K562 (cell line): ENCODE measurements at regions not wholly inside any gene's neighbourhood (a gene's known extent, or its start where the extent isn't known, plus 50 kb on each side); places are given as distances from the start of the nearest gene placed in this dataset.

Experiments
- ATAC-seq: fragments of 200-7000 bp; cut with Tn5 transposase; 3 replicates; pipeline ENCODE4 v1.9.1; 2020; ENCODE audit warnings: moderate library complexity
- BruUV-seq: library from RNA; stranded (reverse); fragments of 400-500 nt; replicated peaks from 2 replicates; lab custom pipeline; 2021; lab: Mats Ljungman, UMichigan
- CTCF ChIA-PET: fragments of 300-600 bp; formaldehyde crosslinking; extraction: SDS; loops from one replicate; lab custom pipeline; 2021; ENCODE audit warnings: low intra/inter-chr PET ratio; lab: Yijun Ruan, JAX
- POLR2A ChIA-PET: fragments of 300-600, 350-650 bp; sonication (Branson Sonifier 250); formaldehyde crosslinking; extraction: SDS; loops from one replicate; lab custom pipeline; 2021; ENCODE audit warnings: antibody characterized with exemption, inconsistent platforms; lab: Yijun Ruan, JAX
- DNase-seq, 4 experiments: peaks; one replicate each; pipeline versions ENCODE4 v3.0.0 to v3.0.0-alpha.2; 2011 to 2018; ENCODE audit warnings: low spot score in 3 of 4, mixed read lengths in 3 of 4; ENCODE audit errors: extremely low read depth in 1 of 4
- FAIRE-seq: peaks from 2 replicates; lab custom pipeline; 2011; peaks lifted over from hg19 to GRCh38; lab: Jason Lieb, UNC
- H2AFZ ChIP-seq: 2 replicates; pipeline ENCODE4 v1.6.0; 2011; ENCODE audit warnings: low read depth, low read length, control low read depth, inconsistent platforms
- H3K27ac ChIP-seq: fragments of 200-600 bp; 3 replicates; pipeline ENCODE4 v1.8.0; 2011; ENCODE audit warnings: low read depth, mild to moderate bottlenecking, control low read depth, inconsistent platforms, low read length, moderate library complexity, mixed read lengths; ENCODE audit errors: extremely low read depth
- H3K27me3 ChIP-seq, 2 experiments: fragments of 300-600 bp in 1 of 2; 2 replicates in 1 of 2; 3 replicates in 1 of 2; pipeline versions ENCODE4 v1.6.0 to v1.8.0; 2011; ENCODE audit warnings: inconsistent platforms in 2 of 2, low read length in 2 of 2, mild to moderate bottlenecking in 1 of 2, mixed read lengths in 1 of 2, moderate library complexity in 1 of 2; ENCODE audit not compliant: control insufficient read depth in 2 of 2, insufficient read depth in 2 of 2
- H3K36me3 ChIP-seq: fragments of 300-600 bp; 3 replicates; pipeline ENCODE4 v1.8.0; 2011; ENCODE audit warnings: mild to moderate bottlenecking, low read length, inconsistent platforms; ENCODE audit not compliant: control insufficient read depth, insufficient read depth
- H3K4me1 ChIP-seq, 2 experiments: fragments of 200-600 bp in 1 of 2; replicated peaks in 1 of 2; 2 replicates in 1 of 2; 3 replicates in 1 of 2; pipeline versions ENCODE4 v1.5.1 to v1.8.0; 2011; ENCODE audit warnings: inconsistent platforms in 2 of 2, low read length in 2 of 2, mild to moderate bottlenecking in 1 of 2, mixed read lengths in 1 of 2, moderate library complexity in 1 of 2; ENCODE audit not compliant: control insufficient read depth in 2 of 2, insufficient read depth in 2 of 2
- H3K4me2 ChIP-seq: 2 replicates; pipeline ENCODE4 v1.6.1; 2011; ENCODE audit warnings: low read length, control low read depth, inconsistent platforms, mixed read lengths; ENCODE audit not compliant: insufficient read depth
- H3K4me3 ChIP-seq: fragments of 200-600 bp; sonication (generic), shearing (Covaris generic); 2 replicates; pipeline ENCODE4 v1.5.1; 2016; ENCODE audit warnings: control low read depth, inconsistent platforms
- H3K79me2 ChIP-seq: fragments of 200-600 bp; 3 replicates; pipeline ENCODE4 v1.8.0; 2011; ENCODE audit warnings: low read length, inconsistent platforms; ENCODE audit not compliant: control insufficient read depth, insufficient read depth
- H3K9ac ChIP-seq, 2 experiments: 2 replicates each; pipeline versions ENCODE4 v1.6.0 to v1.6.1; 2011; ENCODE audit warnings: low read depth in 2 of 2, low read length in 2 of 2, control low read depth in 1 of 2, inconsistent platforms in 1 of 2, mild to moderate bottlenecking in 1 of 2, mixed read lengths in 1 of 2; ENCODE audit not compliant: insufficient read depth in 1 of 2
- H3K9me1 ChIP-seq: one replicate; pipeline ENCODE4 v1.6.0; 2011; ENCODE audit warnings: inconsistent platforms, mild to moderate bottlenecking, low read length, moderate library complexity; ENCODE audit not compliant: control insufficient read depth, insufficient read depth
- H3K9me3 ChIP-seq: replicated peaks from 2 replicates; pipeline ENCODE4 v1.5.1; 2011; ENCODE audit warnings: low read depth, low read length, inconsistent platforms; ENCODE audit not compliant: control insufficient read depth, insufficient read depth
- H4K20me1 ChIP-seq: replicated peaks from 2 replicates; pipeline ENCODE4 v1.6.1; 2011; ENCODE audit warnings: low read length, inconsistent platforms, mixed read lengths; ENCODE audit not compliant: control insufficient read depth, insufficient read depth
- CHAMP1 ChIP-seq: fragments of 450-650 bp; IDR thresholded peaks from 2 replicates; pipeline ENCODE4 v1.6.1; 2016; ENCODE audit warnings: mild to moderate bottlenecking
- ESRRA ChIP-seq: fragments of 450-650 bp; IDR thresholded peaks from 2 replicates; pipeline ENCODE4 v1.6.1; 2014; ENCODE audit warnings: low read depth, mild to moderate bottlenecking, moderate library complexity, borderline replicate concordance
- HDGF ChIP-seq: fragments of 450-650 bp; IDR thresholded peaks from 2 replicates; pipeline ENCODE4 v1.6.1; 2016
- KAT2B ChIP-seq: IDR thresholded peaks from one replicate; pipeline ENCODE4 v1.6.1; 2012; ENCODE audit warnings: low read depth, mild to moderate bottlenecking, control low read depth, inconsistent platforms, low read length, moderate library complexity
- NCOA6 ChIP-seq: fragments of 450-650 bp; IDR thresholded peaks from 2 replicates; pipeline ENCODE4 v1.6.1; 2017; ENCODE audit warnings: mild to moderate bottlenecking
- RREB1 ChIP-seq: fragments of 250-450 bp; sonication (Bioruptor Pico); IDR thresholded peaks from 2 replicates; pipeline ENCODE4 v1.4.0; 2020
- ZNF407 ChIP-seq: fragments of 450-650 bp; IDR thresholded peaks from 2 replicates; pipeline ENCODE4 v1.6.1; 2016; ENCODE audit warnings: low read depth
- WGBS: fragments of 100-300 bp; shearing (Covaris generic); methylation state at CpG from one replicate; pipeline ENCODE4 v1.1.6; 2016; ENCODE audit warnings: low coverage, mixed read lengths; ENCODE audit not compliant: insufficient coverage; ENCODE audit errors: missing lambda C conversion rate; 5-methylcytosine and 5-hydroxymethylcytosine counted together
- in situ Hi-C: fragments of 300-500 bp; cut with MboI; formaldehyde crosslinking; loops from 4 replicates; pipeline ENCODE4 v1.15.0; 2018; ENCODE audit warnings: inconsistent platforms, mixed read lengths
- intact Hi-C: fragments of 100-400 bp; cut with micrococcal nuclease; formaldehyde crosslinking; loops from 2 replicates; pipeline ENCODE4 v1.14.2; 2022

GRCh38 chr12:43052441-43052840 lies 462.9 kb upstream of the PRICKLE1 start:
- no peak for FAIRE-seq
- ATAC-seq = no peak
- TF ChIP-seq KAT2B (no peak), CHAMP1 (no peak), ESRRA (no peak), NCOA6 (no peak), HDGF (no peak), RREB1 (CRISPR knock-in tag) (no peak), ZNF407 (no peak)

More at GRCh38 chr12:43052441-43052840, 462.9 kb upstream of the PRICKLE1 start:
- 6% methylated on average over 6 of the region's 6 CpGs for WGBS
- H4K20me1 ChIP-seq = no peaks in the 10 kb centered on the region
- H3K36me3 ChIP-seq = no peaks in the 10 kb centered on the region
- no peak for DNase-seq
- H3K4me1 ChIP-seq = no peaks in the 10 kb centered on the region
- H3K4me3 ChIP-seq = no peak overlapping the region
- POLR2A ChIA-PET = interaction anchor here (0.5 kb wide), 1 partner anchor 19 kb away, joined by 3 read pairs; no protein-coding TSS in a partner anchor
- H3K27ac ChIP-seq = no peak overlapping the region
- H3K9me3 ChIP-seq = no peaks in the 10 kb centered on the region
- BruUV-seq = no TSS peak
- H3K9ac ChIP-seq = no peak overlapping the region
- H2AFZ ChIP-seq = no peak overlapping the region
- intact Hi-C loops (no loop called here), in situ Hi-C loops (no loop called here)
- H3K27me3 ChIP-seq = no peaks in the 10 kb centered on the region
- H3K9me1 ChIP-seq = no peaks in the 10 kb centered on the region
- CTCF ChIA-PET = no interaction called here
- no peak overlapping the region for H3K4me2 ChIP-seq
- H3K79me2 ChIP-seq = no peaks in the 10 kb centered on the region
